Sigmoid colon (tissue), 3 donors: ENCODE measurements at regions not wholly inside any gene's neighbourhood (a gene's known extent, or its start where the extent isn't known, plus 50 kb on each side); places are given as distances from the start of the nearest gene placed in this dataset.
"Not testable (repeated sequence)": the region's sequence is repeated elsewhere in the genome, so short reads cannot be mapped to it uniquely, and the experiment has no call there.

Source experiments
- POLR2A ChIP-seq, 2 donors: fragments of 450-650 bp; IDR thresholded peaks; one replicate each; pipeline ENCODE4 v1.6.1; 2016; ENCODE audit warnings: antibody characterized with exemption in 2 of 2, mild to moderate bottlenecking in 2 of 2, moderate library complexity in 2 of 2
- TF ChIP-seq, protein P1 (sequence below), 4 experiments: fragments of 450-650 bp in 3 of 4; fragments of 200-600 bp in 1 of 4; IDR thresholded peaks; one replicate each; pipeline ENCODE4 v1.5.1; 2016 to 2019; ENCODE audit warnings: antibody characterized with exemption in 4 of 4, mild to moderate bottlenecking in 3 of 4, moderate library complexity in 2 of 4

DNA sequence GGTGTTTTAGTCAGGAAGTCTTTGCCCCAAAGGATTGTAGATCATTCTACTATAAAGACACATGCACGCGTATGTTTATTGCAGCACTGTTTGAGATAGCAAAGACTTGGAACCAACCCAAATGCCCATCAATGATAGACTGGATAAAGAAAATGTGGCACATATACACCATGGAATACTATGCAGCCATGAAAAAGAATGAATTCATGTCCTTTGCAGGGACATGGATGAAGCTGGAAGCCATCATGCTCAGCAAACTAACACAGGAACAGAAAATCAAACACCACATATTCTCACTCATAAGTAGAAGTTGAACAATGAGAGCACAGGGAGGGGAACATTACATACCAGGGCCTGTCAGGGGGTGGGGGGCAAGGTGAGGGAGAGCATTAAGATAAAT, 340.8 kb upstream of the TENM3 start:
- TF ChIP-seq, protein P1, sequence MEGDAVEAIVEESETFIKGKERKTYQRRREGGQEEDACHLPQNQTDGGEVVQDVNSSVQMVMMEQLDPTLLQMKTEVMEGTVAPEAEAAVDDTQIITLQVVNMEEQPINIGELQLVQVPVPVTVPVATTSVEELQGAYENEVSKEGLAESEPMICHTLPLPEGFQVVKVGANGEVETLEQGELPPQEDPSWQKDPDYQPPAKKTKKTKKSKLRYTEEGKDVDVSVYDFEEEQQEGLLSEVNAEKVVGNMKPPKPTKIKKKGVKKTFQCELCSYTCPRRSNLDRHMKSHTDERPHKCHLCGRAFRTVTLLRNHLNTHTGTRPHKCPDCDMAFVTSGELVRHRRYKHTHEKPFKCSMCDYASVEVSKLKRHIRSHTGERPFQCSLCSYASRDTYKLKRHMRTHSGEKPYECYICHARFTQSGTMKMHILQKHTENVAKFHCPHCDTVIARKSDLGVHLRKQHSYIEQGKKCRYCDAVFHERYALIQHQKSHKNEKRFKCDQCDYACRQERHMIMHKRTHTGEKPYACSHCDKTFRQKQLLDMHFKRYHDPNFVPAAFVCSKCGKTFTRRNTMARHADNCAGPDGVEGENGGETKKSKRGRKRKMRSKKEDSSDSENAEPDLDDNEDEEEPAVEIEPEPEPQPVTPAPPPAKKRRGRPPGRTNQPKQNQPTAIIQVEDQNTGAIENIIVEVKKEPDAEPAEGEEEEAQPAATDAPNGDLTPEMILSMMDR (IDR thresholded peaks at IDR 0.05) = not testable (repeated sequence)
- TF ChIP-seq POLR2A (IDR thresholded peaks at IDR 0.05) = not testable (repeated sequence)
